Nephron progenitor cell (in vitro differentiated cells): ENCODE measurements at regions not wholly inside any gene's neighbourhood (a gene's known extent, or its start where the extent isn't known, plus 50 kb on each side); places are given as distances from the start of the nearest gene placed in this dataset.

ENCODE experiments used
- DNase-seq: peaks from one replicate; pipeline ENCODE4 v3.0.0; 2021
- H3K27ac Mint-ChIP-seq: 2 replicates; pipeline ENCODE4 v1.8.0; 2021; ENCODE audit warnings: mild to moderate bottlenecking, moderate library complexity, mixed read lengths
- H3K27me3 Mint-ChIP-seq: 2 replicates; pipeline ENCODE4 v1.8.0; 2021; ENCODE audit warnings: mild to moderate bottlenecking, low read depth, mixed read lengths; ENCODE audit not compliant: poor library complexity
- H3K36me3 Mint-ChIP-seq: 2 replicates; pipeline ENCODE4 v1.8.0; 2021; ENCODE audit warnings: low read depth, mixed read lengths
- H3K4me1 Mint-ChIP-seq: 2 replicates; pipeline ENCODE4 v1.8.0; 2021; ENCODE audit warnings: mixed read lengths
- H3K4me3 Mint-ChIP-seq: 2 replicates; pipeline ENCODE4 v1.8.0; 2021; ENCODE audit warnings: mild to moderate bottlenecking, moderate library complexity, mixed read lengths
- H3K9me3 Mint-ChIP-seq: 2 replicates; pipeline ENCODE4 v1.8.0; 2021; ENCODE audit warnings: mild to moderate bottlenecking, moderate library complexity, mixed read lengths
- CTCF ChIP-seq: fragments of 200-600 bp; sonication (generic); IDR thresholded peaks from 2 replicates; pipeline ENCODE4 v1.5.0; 2021; ENCODE audit warnings: antibody characterized with exemption

- no peak for TF ChIP-seq CTCF
- H3K36me3 Mint-ChIP-seq: peaks cover 1% of the 10 kb centered on the region
- no peak overlapping the region for H3K27ac Mint-ChIP-seq
- H3K4me3 Mint-ChIP-seq: no peak overlapping the region
- no peaks in the 10 kb centered on the region for H3K4me1 Mint-ChIP-seq
- no peaks in the 10 kb centered on the region for H3K27me3 Mint-ChIP-seq
- peaks cover 15% of the 10 kb centered on the region for H3K9me3 Mint-ChIP-seq
- no peak for DNase-seq
These were observed 91.7 kb upstream of the DSEL start for GRCh38 chr18:67608191-67608590.

GRCh38 chr18:67600181-67601180, 84.0 kb upstream of the DSEL start:
- Mint-ChIP-seq H3K9me3 (peaks cover 38% of the 10 kb centered on the region), H3K27ac (no peak overlapping the region), H3K27me3 (peaks cover 3% of the 10 kb centered on the region), H3K36me3 (peaks cover 5% of the 10 kb centered on the region), H3K4me3 (no peak overlapping the region), H3K4me1 (peaks cover 5% of the 10 kb centered on the region)
- DNase-seq: peak; percentile 2
- TF ChIP-seq CTCF: no peak

- no peak for DNase-seq
- H3K9me3 Mint-ChIP-seq: peaks cover 45% of the 10 kb centered on the region
- peaks cover 3% of the 10 kb centered on the region for H3K27me3 Mint-ChIP-seq
- no peak for TF ChIP-seq CTCF
- no peak overlapping the region for H3K27ac Mint-ChIP-seq
- H3K4me1 Mint-ChIP-seq: peaks cover 5% of the 10 kb centered on the region
- no peak overlapping the region for H3K4me3 Mint-ChIP-seq
- peaks cover 5% of the 10 kb centered on the region for H3K36me3 Mint-ChIP-seq
These were observed 82.8 kb upstream of the DSEL start for GRCh38 chr18:67599277-67599676.

- Mint-ChIP-seq H3K4me3 (no peak overlapping the region), H3K4me1 (peaks cover 5% of the 10 kb centered on the region), H3K36me3 (no peaks in the 10 kb centered on the region), H3K9me3 (peaks cover 35% of the 10 kb centered on the region), H3K27me3 (peaks cover 3% of the 10 kb centered on the region), H3K27ac (no peak overlapping the region)
- no peak for TF ChIP-seq CTCF
- no peak for DNase-seq
These were observed 81.2 kb upstream of the DSEL start for GRCh38 chr18:67597759-67598158.

- peaks cover 5% of the 10 kb centered on the region for H3K4me1 Mint-ChIP-seq
- no peak overlapping the region for H3K27ac Mint-ChIP-seq
- H3K4me3 Mint-ChIP-seq: no peak overlapping the region
- peaks cover 3% of the 10 kb centered on the region for H3K27me3 Mint-ChIP-seq
- TF ChIP-seq CTCF: no peak
- DNase-seq: no peak
- H3K36me3 Mint-ChIP-seq: no peaks in the 10 kb centered on the region
- peaks cover 22% of the 10 kb centered on the region for H3K9me3 Mint-ChIP-seq
These were observed 79.5 kb upstream of the DSEL start for GRCh38 chr18:67596003-67596402.
